DOHH2 (cell line): ENCODE measurements at regions not wholly inside any gene's neighbourhood (a gene's known extent, or its start where the extent isn't known, plus 50 kb on each side); places are given as distances from the start of the nearest gene placed in this dataset.

Source experiments
- EZH2phosphoT487 ChIP-seq: fragments of 200-600 bp; sonication (generic); IDR thresholded peaks from 2 replicates; pipeline ENCODE4 v1.6.1; 2017; ENCODE audit warnings: borderline replicate concordance, mild to moderate bottlenecking, antibody characterized with exemption, low read length, moderate library complexity, mixed read lengths
- TF ChIP-seq, protein P1 (sequence below): fragments of 200-600 bp; sonication (generic); IDR thresholded peaks from one replicate; pipeline ENCODE4 v1.5.1; 2014; ENCODE audit warnings: antibody characterized with exemption, mild to moderate bottlenecking, low read depth, low read length; ENCODE audit not compliant: poor library complexity, severe bottlenecking

DNA sequence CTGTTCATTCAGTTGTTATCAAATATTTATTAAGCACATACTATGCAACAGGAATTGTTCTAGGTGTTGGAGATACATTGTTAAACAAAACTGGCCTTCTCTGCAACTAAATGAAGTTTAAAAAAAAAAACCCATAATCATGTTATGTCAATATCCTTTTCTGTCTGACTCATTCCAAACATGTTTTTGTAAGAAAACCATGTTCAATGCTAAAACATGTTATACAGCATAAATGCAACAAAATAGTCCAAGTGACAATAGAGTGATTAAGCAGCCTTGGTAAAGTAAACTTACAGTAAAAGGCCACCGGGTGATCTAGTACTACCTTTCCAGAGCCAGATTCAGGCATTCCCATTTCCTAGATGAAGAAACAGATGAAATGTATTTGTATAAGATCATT, 278.0 kb upstream of the NECTIN3 start:
- TF ChIP-seq, protein P1, sequence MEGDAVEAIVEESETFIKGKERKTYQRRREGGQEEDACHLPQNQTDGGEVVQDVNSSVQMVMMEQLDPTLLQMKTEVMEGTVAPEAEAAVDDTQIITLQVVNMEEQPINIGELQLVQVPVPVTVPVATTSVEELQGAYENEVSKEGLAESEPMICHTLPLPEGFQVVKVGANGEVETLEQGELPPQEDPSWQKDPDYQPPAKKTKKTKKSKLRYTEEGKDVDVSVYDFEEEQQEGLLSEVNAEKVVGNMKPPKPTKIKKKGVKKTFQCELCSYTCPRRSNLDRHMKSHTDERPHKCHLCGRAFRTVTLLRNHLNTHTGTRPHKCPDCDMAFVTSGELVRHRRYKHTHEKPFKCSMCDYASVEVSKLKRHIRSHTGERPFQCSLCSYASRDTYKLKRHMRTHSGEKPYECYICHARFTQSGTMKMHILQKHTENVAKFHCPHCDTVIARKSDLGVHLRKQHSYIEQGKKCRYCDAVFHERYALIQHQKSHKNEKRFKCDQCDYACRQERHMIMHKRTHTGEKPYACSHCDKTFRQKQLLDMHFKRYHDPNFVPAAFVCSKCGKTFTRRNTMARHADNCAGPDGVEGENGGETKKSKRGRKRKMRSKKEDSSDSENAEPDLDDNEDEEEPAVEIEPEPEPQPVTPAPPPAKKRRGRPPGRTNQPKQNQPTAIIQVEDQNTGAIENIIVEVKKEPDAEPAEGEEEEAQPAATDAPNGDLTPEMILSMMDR = no peak
- TF ChIP-seq EZH2phosphoT487 = no peak
